ENCODE measurements at regions not wholly inside any gene's neighbourhood (a gene's known extent, or its start where the extent isn't known, plus 50 kb on each side); places are given as distances from the start of the nearest gene placed in this dataset.

DNA sequence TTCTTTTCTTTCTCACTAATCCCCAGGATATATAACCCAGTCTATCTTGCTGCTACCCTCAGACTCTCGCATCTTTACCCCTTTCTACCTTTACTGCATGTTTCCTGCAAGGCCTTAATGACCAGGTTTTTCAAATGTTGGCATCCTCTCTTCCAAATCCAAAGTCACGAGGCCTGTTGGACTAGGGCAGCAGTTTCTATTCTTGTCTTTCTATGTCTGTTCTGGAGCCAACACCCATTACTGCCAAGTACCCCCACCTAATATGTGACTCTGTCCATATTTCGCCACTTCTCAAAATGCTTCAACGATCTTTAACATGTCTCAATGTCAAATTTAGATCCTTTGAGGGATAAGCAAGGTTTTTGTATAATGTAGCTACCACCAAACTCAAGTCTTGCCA lies 443.4 kb downstream of the BMP2 start:
- Histone ChIP-seq H3K36me3 (no peaks in the 10 kb centered on the region), H3K4me3 (no peak overlapping the region), H3K27ac (no peak overlapping the region), H3K9me3 (no peaks in the 10 kb centered on the region), H3K4me1 (no peaks in the 10 kb centered on the region), H3K27me3 (no peaks in the 10 kb centered on the region)
- DNase-seq (ENCODE audit: low spot score in 2 of 2), result no peak
- WGBS, 2 donors, result 90% methylated on average over 4 of the region's 4 CpGs
- TF ChIP-seq POLR2A (IDR thresholded peaks at IDR 0.05) (no peak), EP300 (IDR thresholded peaks at IDR 0.05) (no peak)
- TF ChIP-seq, protein P1, sequence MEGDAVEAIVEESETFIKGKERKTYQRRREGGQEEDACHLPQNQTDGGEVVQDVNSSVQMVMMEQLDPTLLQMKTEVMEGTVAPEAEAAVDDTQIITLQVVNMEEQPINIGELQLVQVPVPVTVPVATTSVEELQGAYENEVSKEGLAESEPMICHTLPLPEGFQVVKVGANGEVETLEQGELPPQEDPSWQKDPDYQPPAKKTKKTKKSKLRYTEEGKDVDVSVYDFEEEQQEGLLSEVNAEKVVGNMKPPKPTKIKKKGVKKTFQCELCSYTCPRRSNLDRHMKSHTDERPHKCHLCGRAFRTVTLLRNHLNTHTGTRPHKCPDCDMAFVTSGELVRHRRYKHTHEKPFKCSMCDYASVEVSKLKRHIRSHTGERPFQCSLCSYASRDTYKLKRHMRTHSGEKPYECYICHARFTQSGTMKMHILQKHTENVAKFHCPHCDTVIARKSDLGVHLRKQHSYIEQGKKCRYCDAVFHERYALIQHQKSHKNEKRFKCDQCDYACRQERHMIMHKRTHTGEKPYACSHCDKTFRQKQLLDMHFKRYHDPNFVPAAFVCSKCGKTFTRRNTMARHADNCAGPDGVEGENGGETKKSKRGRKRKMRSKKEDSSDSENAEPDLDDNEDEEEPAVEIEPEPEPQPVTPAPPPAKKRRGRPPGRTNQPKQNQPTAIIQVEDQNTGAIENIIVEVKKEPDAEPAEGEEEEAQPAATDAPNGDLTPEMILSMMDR (IDR thresholded peaks at IDR 0.05), result no peak

DNA sequence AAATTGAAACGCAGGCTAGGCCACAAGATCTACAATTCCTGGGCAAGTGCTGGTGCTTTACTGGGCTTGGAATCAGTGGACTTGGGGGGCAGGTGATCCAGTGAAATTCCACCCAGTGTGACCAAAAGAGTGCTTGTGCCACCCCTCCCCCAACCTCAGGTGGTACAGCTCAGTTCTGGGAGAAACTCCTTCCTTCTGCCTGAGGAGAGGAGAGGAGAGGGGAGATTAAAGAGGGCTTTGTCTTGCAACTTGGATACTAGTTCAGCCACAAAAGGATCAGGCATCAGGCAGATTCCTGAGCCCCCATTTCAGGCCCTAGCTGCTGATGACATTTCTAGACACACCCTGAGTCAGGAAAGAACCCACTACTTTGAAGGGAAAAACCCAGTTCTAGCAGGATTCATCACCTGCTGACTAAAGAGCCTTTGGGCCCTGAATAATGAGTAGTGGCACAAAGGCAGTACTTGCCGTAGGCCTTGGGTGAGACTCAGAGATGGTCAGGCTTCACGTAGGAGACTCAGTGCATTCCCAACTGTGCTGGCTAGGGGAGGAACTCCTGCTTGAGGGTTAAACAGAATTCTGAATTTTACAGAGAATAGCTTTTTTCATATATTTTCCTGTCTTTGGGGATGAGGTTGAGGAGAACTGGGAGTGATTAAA lies 446.7 kb downstream of the BMP2 start:
- no peaks in the 10 kb centered on the region for H3K36me3 ChIP-seq
- TF ChIP-seq, protein P1 (IDR thresholded peaks at IDR 0.05), result no peak
- TF ChIP-seq EP300 (IDR thresholded peaks at IDR 0.05), result no peak
- TF ChIP-seq POLR2A (IDR thresholded peaks at IDR 0.05), result no peak
- 67 to 93% methylated on average over 3 of the region's 3 CpGs for WGBS, 2 donors
- H3K27ac ChIP-seq, result no peak overlapping the region
- no peaks in the 10 kb centered on the region for H3K4me1 ChIP-seq
- H3K9me3 ChIP-seq, result no peaks in the 10 kb centered on the region
- no peak overlapping the region for H3K4me3 ChIP-seq
- no peaks in the 10 kb centered on the region for H3K27me3 ChIP-seq
- DNase-seq (ENCODE audit: low spot score in 2 of 2), result no peak

DNA sequence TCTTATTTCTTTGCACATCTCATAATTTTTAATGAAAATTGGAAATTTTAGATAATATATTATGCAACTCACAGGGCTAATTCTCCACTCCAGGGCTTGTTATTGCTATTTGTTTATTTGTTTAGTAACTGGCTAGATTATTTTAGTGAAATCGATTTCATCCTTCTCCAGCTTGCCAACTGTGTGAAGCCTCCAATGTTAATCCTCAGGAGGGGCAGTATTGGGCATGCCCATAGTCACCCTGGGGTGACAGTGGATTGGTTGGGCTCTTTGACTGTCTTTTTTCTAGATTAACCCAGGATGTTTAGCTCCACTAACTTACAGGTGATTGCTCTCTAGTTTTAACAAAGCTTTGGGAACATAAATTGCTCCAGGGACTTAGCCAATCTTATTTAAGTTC lies 450.1 kb downstream of the BMP2 start:
- Histone ChIP-seq H3K4me1 (no peaks in the 10 kb centered on the region), H3K36me3 (no peaks in the 10 kb centered on the region), H3K27ac (no peak overlapping the region), H3K27me3 (no peaks in the 10 kb centered on the region), H3K9me3 (no peaks in the 10 kb centered on the region), H3K4me3 (no peak overlapping the region)
- TF ChIP-seq, protein P1 (IDR thresholded peaks at IDR 0.05), result no peak
- no peak for TF ChIP-seq POLR2A (IDR thresholded peaks at IDR 0.05)
- no peak for TF ChIP-seq EP300 (IDR thresholded peaks at IDR 0.05)
- WGBS, 2 donors, result 78 to 86% methylated on average over 1 of the region's 1 CpG
- DNase-seq (ENCODE audit: low spot score in 2 of 2), result no peak

DNA sequence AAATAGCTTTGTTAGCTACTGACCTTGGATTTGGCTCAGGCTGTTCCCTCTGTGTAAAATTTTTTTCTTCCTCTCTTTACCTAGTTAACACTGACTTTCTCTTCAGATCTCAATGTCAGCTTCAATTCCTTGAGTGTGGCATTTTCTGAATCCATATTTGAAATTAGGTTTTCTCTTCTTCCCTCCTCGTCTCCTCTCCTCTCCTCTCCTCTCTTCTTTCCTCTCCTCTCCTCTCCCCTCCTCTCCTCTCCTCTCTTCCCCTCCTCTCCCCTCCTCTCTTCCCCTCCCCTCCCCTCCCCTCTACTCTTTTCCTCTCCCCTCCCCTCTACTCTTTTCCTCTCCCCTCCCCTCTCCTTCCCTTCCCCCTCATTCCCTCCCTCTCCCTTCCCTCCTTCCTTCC lies 453.3 kb downstream of the BMP2 start:
- no peak for DNase-seq (ENCODE audit: low spot score in 2 of 2)
- Histone ChIP-seq H3K27me3 (no peaks in the 10 kb centered on the region), H3K4me3 (no peak overlapping the region), H3K36me3 (no peaks in the 10 kb centered on the region), H3K27ac (no peak overlapping the region), H3K4me1 (no peaks in the 10 kb centered on the region), H3K9me3 (peaks cover 0 to 14% (median 0%) of the 10 kb centered on the region in 4 donors)
- WGBS, 2 donors, result 30 to 74% methylated on average over 1 of the region's 1 CpG
- TF ChIP-seq POLR2A (IDR thresholded peaks at IDR 0.05) (no peak), EP300 (IDR thresholded peaks at IDR 0.05) (no peak)
- TF ChIP-seq, protein P1 (IDR thresholded peaks at IDR 0.05), result no peak

DNA sequence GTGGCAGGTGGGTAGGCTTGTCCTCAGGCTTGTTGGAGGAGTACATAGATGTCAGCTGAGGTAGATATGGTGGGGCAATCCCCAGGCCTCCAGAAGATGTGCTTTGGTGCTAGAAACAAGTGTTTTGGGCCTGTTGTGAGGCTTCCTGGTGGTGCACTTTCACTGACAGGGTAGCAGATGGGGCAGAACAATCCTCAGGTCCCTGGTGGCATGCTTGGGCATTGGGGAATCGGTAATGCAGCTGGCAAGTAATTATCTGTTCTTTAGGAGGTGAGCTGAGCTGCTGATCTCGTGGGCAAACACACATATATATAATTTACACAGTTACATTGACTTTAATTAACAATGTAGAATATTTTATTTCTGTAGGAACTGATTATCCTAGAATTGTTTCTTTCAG lies 458.7 kb downstream of the BMP2 start:
- TF ChIP-seq, protein P1 (IDR thresholded peaks at IDR 0.05), result no peak
- TF ChIP-seq EP300 (IDR thresholded peaks at IDR 0.05) (no peak), POLR2A (IDR thresholded peaks at IDR 0.05) (no peak)
- WGBS, 2 donors, result 76 to 81% methylated on average over 2 of the region's 2 CpGs
- H3K9me3 ChIP-seq, result peaks cover 0 to 16% (median 0%) of the 10 kb centered on the region in 4 donors
- no peak overlapping the region for H3K4me3 ChIP-seq
- no peaks in the 10 kb centered on the region for H3K36me3 ChIP-seq
- no peak overlapping the region for H3K27ac ChIP-seq
- no peaks in the 10 kb centered on the region for H3K4me1 ChIP-seq
- no peaks in the 10 kb centered on the region for H3K27me3 ChIP-seq
- no peak for DNase-seq (ENCODE audit: low spot score in 2 of 2)

All from tibial nerve (tissue), 4 donors.